ENCODE measurements at regions not wholly inside any gene's neighbourhood (a gene's known extent, or its start where the extent isn't known, plus 50 kb on each side); places are given as distances from the start of the nearest gene placed in this dataset.

GRCh38 chr11:115695677-115696364 is 191.6 kb upstream of the CADM1 start:
- TF ChIP-seq CTCF (conservative IDR thresholded peaks at IDR 0.05 in 1 of 2, IDR thresholded peaks at IDR 0.05 in 1 of 2; ENCODE audit: low read depth in 1 of 2, low read length in 2 of 2) (no peak), EZH2 (IDR thresholded peaks at IDR 0.05; ENCODE audit: low read length, missing control alignments) (no peak)
